Bronchial epithelial cell (primary cell): ENCODE measurements at regions not wholly inside any gene's neighbourhood (a gene's known extent, or its start where the extent isn't known, plus 50 kb on each side); places are given as distances from the start of the nearest gene placed in this dataset.

Source experiments
- DNase-seq: peaks from one replicate; pipeline ENCODE4 v3.0.0-alpha.2; 2010; ENCODE audit warnings: low read depth
- FAIRE-seq: peaks from 2 replicates; lab custom pipeline; 2011; peaks lifted over from hg19 to GRCh38; lab: Jason Lieb, UNC
- H3K27me3 ChIP-seq: 2 replicates; pipeline ENCODE4 v1.5.1; 2011; ENCODE audit warnings: low read length; ENCODE audit not compliant: control insufficient read depth, insufficient read depth
- H3K36me3 ChIP-seq: 2 replicates; pipeline ENCODE4 v1.5.1; 2011; ENCODE audit warnings: low read length; ENCODE audit not compliant: control insufficient read depth, insufficient read depth
- H3K4me3 ChIP-seq: 2 replicates; pipeline ENCODE4 v1.5.1; 2011; ENCODE audit warnings: mild to moderate bottlenecking, low read depth, low read length, control low read depth
- TF ChIP-seq, protein P1 (sequence below): IDR thresholded peaks from 2 replicates; pipeline ENCODE4 v1.5.1; 2011; ENCODE audit warnings: mild to moderate bottlenecking, moderate library complexity, low read length, control low read depth, inconsistent platforms; ENCODE audit not compliant: insufficient read depth, severe bottlenecking

DNA sequence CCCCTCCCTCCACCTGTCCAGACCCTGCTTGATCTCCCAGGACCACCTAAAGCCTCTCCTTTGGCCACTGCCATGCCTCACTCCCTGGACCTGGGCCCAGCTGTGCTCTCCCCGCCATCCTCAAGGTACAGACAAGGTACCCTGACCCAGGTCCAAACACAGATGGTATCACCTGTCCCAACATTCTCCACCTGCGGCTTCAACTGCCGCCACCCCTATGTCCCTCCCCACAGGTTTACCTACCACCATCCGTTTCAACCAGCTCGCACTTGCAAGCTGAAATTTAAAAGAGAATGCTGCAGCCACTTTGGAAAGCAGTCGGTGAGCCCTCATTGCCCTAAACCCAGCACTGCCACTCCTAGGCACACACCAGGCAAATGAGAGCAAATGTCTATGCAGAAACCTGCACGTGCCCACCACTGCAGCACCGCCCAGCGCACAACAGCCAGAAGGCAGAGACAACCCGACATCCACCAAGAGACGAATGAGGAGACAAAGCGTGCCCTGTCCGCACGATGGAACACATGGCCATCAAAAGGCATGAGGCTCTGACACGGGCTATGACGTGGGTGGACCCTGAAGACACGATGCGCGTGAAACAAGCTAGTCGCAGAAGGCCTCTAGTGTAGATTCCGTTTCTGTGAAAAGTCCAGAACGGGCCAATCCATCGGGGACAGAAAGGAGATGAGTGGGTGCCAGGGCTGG, 71.0 kb downstream of the RFLNA start:
- TF ChIP-seq, protein P1, sequence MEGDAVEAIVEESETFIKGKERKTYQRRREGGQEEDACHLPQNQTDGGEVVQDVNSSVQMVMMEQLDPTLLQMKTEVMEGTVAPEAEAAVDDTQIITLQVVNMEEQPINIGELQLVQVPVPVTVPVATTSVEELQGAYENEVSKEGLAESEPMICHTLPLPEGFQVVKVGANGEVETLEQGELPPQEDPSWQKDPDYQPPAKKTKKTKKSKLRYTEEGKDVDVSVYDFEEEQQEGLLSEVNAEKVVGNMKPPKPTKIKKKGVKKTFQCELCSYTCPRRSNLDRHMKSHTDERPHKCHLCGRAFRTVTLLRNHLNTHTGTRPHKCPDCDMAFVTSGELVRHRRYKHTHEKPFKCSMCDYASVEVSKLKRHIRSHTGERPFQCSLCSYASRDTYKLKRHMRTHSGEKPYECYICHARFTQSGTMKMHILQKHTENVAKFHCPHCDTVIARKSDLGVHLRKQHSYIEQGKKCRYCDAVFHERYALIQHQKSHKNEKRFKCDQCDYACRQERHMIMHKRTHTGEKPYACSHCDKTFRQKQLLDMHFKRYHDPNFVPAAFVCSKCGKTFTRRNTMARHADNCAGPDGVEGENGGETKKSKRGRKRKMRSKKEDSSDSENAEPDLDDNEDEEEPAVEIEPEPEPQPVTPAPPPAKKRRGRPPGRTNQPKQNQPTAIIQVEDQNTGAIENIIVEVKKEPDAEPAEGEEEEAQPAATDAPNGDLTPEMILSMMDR, result no peak
- H3K27me3 ChIP-seq, result no peaks in the 10 kb centered on the region
- DNase-seq, result no peak
- FAIRE-seq, result no peak
- H3K36me3 ChIP-seq, result peaks cover 15% of the 10 kb centered on the region
- H3K4me3 ChIP-seq, result no peak overlapping the region
